KMS-11 (cell line): ENCODE measurements at regions not wholly inside any gene's neighbourhood (a gene's known extent, or its start where the extent isn't known, plus 50 kb on each side); places are given as distances from the start of the nearest gene placed in this dataset.
A peak's percentile ranks its signal among the peaks of the same experiment; 100 is the strongest.
"Not testable (repeated sequence)": the region's sequence is repeated elsewhere in the genome, so short reads cannot be mapped to it uniquely, and the experiment has no call there.

Experiments
- H2AFZ ChIP-seq: fragments of 200-600 bp; sonication (generic); 2 replicates; pipeline ENCODE4 v1.6.1; 2016; ENCODE audit warnings: antibody characterized with exemption, mixed run types, low read depth
- H3K27ac ChIP-seq: fragments of 200-600 bp; sonication (generic); 2 replicates; pipeline ENCODE4 v1.6.1; 2016; ENCODE audit warnings: mild to moderate bottlenecking, mixed run types
- H3K27me3 ChIP-seq: fragments of 200-600 bp; sonication (generic); 2 replicates; pipeline ENCODE4 v1.6.1; 2017; ENCODE audit warnings: mild to moderate bottlenecking, low read depth, mixed run types, moderate library complexity; ENCODE audit not compliant: insufficient read depth
- H3K36me3 ChIP-seq: fragments of 200-600 bp; sonication (generic); 2 replicates; pipeline ENCODE4 v1.6.1; 2017; ENCODE audit warnings: mild to moderate bottlenecking, mixed run types; ENCODE audit not compliant: insufficient read depth
- H3K4me1 ChIP-seq: fragments of 200-600 bp; sonication (generic); 2 replicates; pipeline ENCODE4 v1.6.1; 2016; ENCODE audit warnings: mild to moderate bottlenecking, low read depth, mixed run types; ENCODE audit not compliant: poor library complexity, severe bottlenecking
- H3K4me2 ChIP-seq: fragments of 200-600 bp; sonication (generic); 2 replicates; pipeline ENCODE4 v1.7.0; 2016; ENCODE audit warnings: mild to moderate bottlenecking, mixed run types
- H3K4me3 ChIP-seq: fragments of 200-600 bp; sonication (generic); IDR thresholded peaks from 2 replicates; pipeline ENCODE4 v1.6.1; 2017; ENCODE audit warnings: low read depth, low read length, mixed read lengths; ENCODE audit not compliant: insufficient read depth
- H3K79me2 ChIP-seq: fragments of 200-600 bp; sonication (generic); 2 replicates; pipeline ENCODE4 v1.6.1; 2016; ENCODE audit warnings: low read depth, mixed run types; ENCODE audit not compliant: insufficient read depth
- H3K9ac ChIP-seq: fragments of 200-600 bp; sonication (generic); 2 replicates; pipeline ENCODE4 v1.6.1; 2016; ENCODE audit warnings: mild to moderate bottlenecking, mixed run types
- H4K20me1 ChIP-seq: fragments of 200-600 bp; sonication (generic); 2 replicates; pipeline ENCODE4 v1.6.1; 2016; ENCODE audit warnings: mild to moderate bottlenecking, mixed run types; ENCODE audit not compliant: insufficient read depth
- TF ChIP-seq, protein P1 (sequence below): fragments of 200-600 bp; sonication (generic); conservative IDR thresholded peaks from 2 replicates; pipeline ENCODE4 v1.6.1; 2017; ENCODE audit warnings: low read depth, mild to moderate bottlenecking, antibody characterized with exemption, low read length, moderate library complexity, mixed read lengths

GRCh38 chr14:40955131-40955505 is 651.6 kb upstream of the LRFN5 start:
- Histone ChIP-seq H3K4me2 (peak overlapping the region; percentile 34), H3K27me3 (no peaks in the 10 kb centered on the region), H3K9ac (peak overlapping the region; percentile 59), H3K79me2 (0 out of 2 replicates have a peak, but pooled peaks cover 7% of the 10 kb centered on the region), H3K4me3 (no peak overlapping the region), H4K20me1 (no peaks in the 10 kb centered on the region), H3K36me3 (no peaks in the 10 kb centered on the region), H3K4me1 (no peaks in the 10 kb centered on the region), H3K27ac (peak overlapping the region; percentile 53; the same call in 1 of the 2 replicates), H2AFZ (peak overlapping the region; percentile 26; the same call in 1 of the 2 replicates)
- TF ChIP-seq, protein P1, sequence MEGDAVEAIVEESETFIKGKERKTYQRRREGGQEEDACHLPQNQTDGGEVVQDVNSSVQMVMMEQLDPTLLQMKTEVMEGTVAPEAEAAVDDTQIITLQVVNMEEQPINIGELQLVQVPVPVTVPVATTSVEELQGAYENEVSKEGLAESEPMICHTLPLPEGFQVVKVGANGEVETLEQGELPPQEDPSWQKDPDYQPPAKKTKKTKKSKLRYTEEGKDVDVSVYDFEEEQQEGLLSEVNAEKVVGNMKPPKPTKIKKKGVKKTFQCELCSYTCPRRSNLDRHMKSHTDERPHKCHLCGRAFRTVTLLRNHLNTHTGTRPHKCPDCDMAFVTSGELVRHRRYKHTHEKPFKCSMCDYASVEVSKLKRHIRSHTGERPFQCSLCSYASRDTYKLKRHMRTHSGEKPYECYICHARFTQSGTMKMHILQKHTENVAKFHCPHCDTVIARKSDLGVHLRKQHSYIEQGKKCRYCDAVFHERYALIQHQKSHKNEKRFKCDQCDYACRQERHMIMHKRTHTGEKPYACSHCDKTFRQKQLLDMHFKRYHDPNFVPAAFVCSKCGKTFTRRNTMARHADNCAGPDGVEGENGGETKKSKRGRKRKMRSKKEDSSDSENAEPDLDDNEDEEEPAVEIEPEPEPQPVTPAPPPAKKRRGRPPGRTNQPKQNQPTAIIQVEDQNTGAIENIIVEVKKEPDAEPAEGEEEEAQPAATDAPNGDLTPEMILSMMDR, result no peak

DNA sequence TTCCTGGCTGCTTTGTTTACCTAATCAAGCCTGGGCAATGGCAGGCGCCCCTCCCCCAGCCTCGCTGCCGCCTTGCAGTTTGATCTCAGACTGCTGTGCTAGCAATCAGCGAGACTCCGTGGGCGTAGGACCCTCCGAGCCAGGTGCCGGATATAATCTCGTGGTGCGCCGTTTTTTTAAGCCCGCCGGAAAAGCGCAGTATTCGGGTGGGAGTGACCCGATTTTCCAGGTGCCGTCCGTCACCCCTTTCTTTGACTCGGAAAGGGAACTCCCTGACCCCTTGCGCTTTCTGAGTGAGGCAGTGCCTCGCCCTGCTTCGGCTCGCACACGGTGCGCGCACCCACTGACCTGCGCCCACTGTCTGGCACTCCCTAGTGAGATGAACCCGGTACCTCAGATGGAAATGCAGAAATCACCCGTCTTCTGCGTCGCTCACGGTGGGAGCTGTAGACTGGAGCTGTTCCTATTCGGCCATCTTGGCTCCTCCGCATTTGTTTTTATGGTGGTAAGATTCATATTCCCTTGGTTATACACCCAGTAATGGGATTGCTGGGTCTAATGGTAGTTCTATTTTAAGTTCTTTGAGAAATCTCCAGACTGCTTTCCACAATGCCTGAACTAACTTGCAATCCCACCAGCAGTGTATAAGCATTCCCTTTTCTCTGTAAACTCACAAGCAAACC is 652.1 kb upstream of the LRFN5 start:
- peak overlapping the region; percentile 59 for H3K9ac ChIP-seq
- not testable (repeated sequence) for H3K4me1 ChIP-seq, H3K4me3 ChIP-seq, H4K20me1 ChIP-seq, H3K79me2 ChIP-seq, H3K27me3 ChIP-seq, H3K36me3 ChIP-seq
- H3K27ac ChIP-seq, result peak overlapping the region; percentile 53; the same call in 1 of the 2 replicates
- H2AFZ ChIP-seq, result peak overlapping the region; percentile 26; the same call in 1 of the 2 replicates
- 0 out of 2 replicates have a peak overlapping the region, but pooled peaks have one; percentile 34 for H3K4me2 ChIP-seq

DNA sequence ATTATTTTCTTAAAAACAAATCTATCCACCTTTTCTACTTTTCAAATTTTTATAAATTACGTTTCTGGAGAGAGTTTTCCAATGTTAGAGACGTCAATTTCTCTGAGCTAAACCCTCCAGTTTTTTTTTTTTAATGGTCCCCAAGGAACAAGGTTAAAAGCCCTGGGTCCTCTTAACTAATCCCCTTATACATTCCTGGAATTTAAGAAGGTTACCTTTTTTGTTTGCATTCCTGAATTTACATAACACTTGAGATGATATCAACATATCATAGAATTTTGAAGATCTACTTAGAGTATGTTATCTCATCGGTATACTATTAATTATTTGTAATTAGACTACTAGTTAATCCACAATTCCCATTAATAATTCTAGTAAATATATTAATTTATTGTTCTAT is 662.2 kb upstream of the LRFN5 start:
- no peak overlapping the region for H3K9ac ChIP-seq
- no peaks in the 10 kb centered on the region for H3K36me3 ChIP-seq
- no peak overlapping the region for H2AFZ ChIP-seq
- H3K4me2 ChIP-seq, result no peak overlapping the region
- H3K79me2 ChIP-seq, result no peaks in the 10 kb centered on the region
- no peak overlapping the region for H3K27ac ChIP-seq
- H4K20me1 ChIP-seq, result no peaks in the 10 kb centered on the region
- H3K4me3 ChIP-seq, result no peak overlapping the region
- no peaks in the 10 kb centered on the region for H3K4me1 ChIP-seq
- no peaks in the 10 kb centered on the region for H3K27me3 ChIP-seq
- TF ChIP-seq, protein P1, result no peak

DNA sequence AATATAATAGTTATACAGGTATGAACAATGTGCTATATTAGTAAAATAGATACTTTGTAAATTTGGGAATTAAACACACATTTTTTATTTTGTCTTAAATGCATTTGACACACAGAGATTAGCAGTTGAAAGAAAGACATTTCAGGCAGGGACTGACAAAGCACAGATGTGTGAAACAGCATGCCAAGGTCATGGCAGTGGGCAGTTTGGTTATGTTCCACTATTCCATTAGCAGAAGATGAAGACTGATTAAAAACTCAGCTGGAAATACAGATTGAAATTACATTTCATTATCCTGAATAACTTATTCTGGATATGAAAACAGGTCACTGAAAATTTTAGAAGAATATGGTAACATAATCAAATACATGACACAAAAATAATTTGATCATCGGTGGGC is 669.8 kb upstream of the LRFN5 start:
- Histone ChIP-seq H2AFZ (no peak overlapping the region), H3K27ac (no peak overlapping the region), H3K9ac (no peak overlapping the region), H3K4me3 (no peak overlapping the region), H3K79me2 (no peaks in the 10 kb centered on the region), H3K4me1 (no peaks in the 10 kb centered on the region), H3K27me3 (no peaks in the 10 kb centered on the region), H3K36me3 (no peaks in the 10 kb centered on the region), H3K4me2 (no peak overlapping the region), H4K20me1 (no peaks in the 10 kb centered on the region)
- TF ChIP-seq, protein P1, result no peak

DNA sequence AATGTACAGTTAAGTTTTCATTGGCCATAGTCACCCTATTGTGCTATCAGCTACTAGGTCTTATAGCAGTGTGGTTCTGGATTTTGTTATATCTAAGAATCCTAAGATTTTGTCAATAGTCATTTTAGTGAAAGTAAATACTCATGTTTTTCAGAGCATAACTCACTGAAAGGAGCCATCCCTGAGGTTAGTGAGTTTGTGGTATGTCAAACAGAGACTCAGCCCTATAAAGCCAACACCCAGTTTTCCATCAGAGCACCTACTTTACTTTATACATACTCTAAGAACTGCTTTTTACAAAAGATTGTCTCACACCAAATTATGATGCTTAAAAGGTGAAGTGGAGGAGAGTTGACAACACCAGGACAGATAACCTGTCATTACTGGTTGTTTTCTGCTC is 686.3 kb upstream of the LRFN5 start:
- no peaks in the 10 kb centered on the region for H4K20me1 ChIP-seq
- no peak overlapping the region for H3K4me2 ChIP-seq
- TF ChIP-seq, protein P1, result no peak
- no peak overlapping the region for H3K9ac ChIP-seq
- H3K4me3 ChIP-seq, result no peak overlapping the region
- no peaks in the 10 kb centered on the region for H3K79me2 ChIP-seq
- H3K27me3 ChIP-seq, result no peaks in the 10 kb centered on the region
- H3K27ac ChIP-seq, result no peak overlapping the region
- H2AFZ ChIP-seq, result no peak overlapping the region
- H3K4me1 ChIP-seq, result no peaks in the 10 kb centered on the region
- H3K36me3 ChIP-seq, result no peaks in the 10 kb centered on the region
